Panc1 (cell line): ENCODE measurements at regions not wholly inside any gene's neighbourhood (a gene's known extent, or its start where the extent isn't known, plus 50 kb on each side); places are given as distances from the start of the nearest gene placed in this dataset.

Experiments
- CTCF ChIP-seq: fragments of 450-650 bp; IDR thresholded peaks from 2 replicates; pipeline ENCODE4 v1.5.1; 2017; ENCODE audit warnings: mild to moderate bottlenecking
- POLR2AphosphoS5 ChIP-seq: IDR thresholded peaks from 2 replicates; pipeline ENCODE4 v1.6.1; 2012; ENCODE audit warnings: mild to moderate bottlenecking, low read depth, low read length, moderate library complexity
- REST ChIP-seq, 2 experiments: IDR thresholded peaks; 2 replicates each; pipeline ENCODE4 v1.6.1; 2011 to 2012; ENCODE audit warnings: low read depth in 2 of 2, control low read depth in 1 of 2, low read length in 1 of 2, mild to moderate bottlenecking in 1 of 2, moderate library complexity in 1 of 2; ENCODE audit not compliant: insufficient read depth in 1 of 2
- SIN3A ChIP-seq: IDR thresholded peaks from 2 replicates; pipeline ENCODE4 v1.6.1; 2012; ENCODE audit warnings: low read depth, mild to moderate bottlenecking, low read length, moderate library complexity, borderline replicate concordance; ENCODE audit not compliant: insufficient read depth
- TCF7L2 ChIP-seq: IDR thresholded peaks from 2 replicates; pipeline ENCODE4 v1.6.1; 2011; ENCODE audit warnings: mild to moderate bottlenecking, low read depth, low read length, inconsistent platforms

- TF ChIP-seq CTCF (no peak), SIN3A (no peak), POLR2AphosphoS5 (no peak), REST (IDR thresholded peaks at IDR 0.05; ENCODE audit: insufficient read depth in 1 of 2, low read depth in 2 of 2, low read length in 1 of 2) (no peak), TCF7L2 (no peak)
Measured at GRCh38 chr10:10017716-10018115, 1000.0 kb upstream of the CELF2 start.
